ENCODE measurements at regions not wholly inside any gene's neighbourhood (a gene's known extent, or its start where the extent isn't known, plus 50 kb on each side); places are given as distances from the start of the nearest gene placed in this dataset.

GRCh38 chr1:14083277-14083676, 383.3 kb downstream of the PRDM2 start:
- H3K9me3 ChIP-seq (replicated peaks in 1 of 3) = no peaks in the 10 kb centered on the region
- H3K27ac ChIP-seq = no peak overlapping the region
- no peaks in the 10 kb centered on the region for H3K4me1 ChIP-seq (replicated peaks in 1 of 2)
- no peak overlapping the region for H3K4me3 ChIP-seq
- DNase-seq = no peak
- no peaks in the 10 kb centered on the region for H3K36me3 ChIP-seq (replicated peaks in 1 of 2)
- intact Hi-C loops (cut with DNase I) = no loop called here
- H3K27me3 ChIP-seq = no peaks in the 10 kb centered on the region
- no peak for TF ChIP-seq CTCF (IDR thresholded peaks at IDR 0.05)
- TF ChIP-seq POLR2A (IDR thresholded peaks at IDR 0.05) = no peak

GRCh38 chr1:14083706-14084105, 383.7 kb downstream of the PRDM2 start:
- intact Hi-C loops (cut with DNase I) = no loop called here
- no peak overlapping the region for H3K27ac ChIP-seq
- H3K9me3 ChIP-seq (replicated peaks in 1 of 3) = no peaks in the 10 kb centered on the region
- no peaks in the 10 kb centered on the region for H3K36me3 ChIP-seq (replicated peaks in 1 of 2)
- H3K4me1 ChIP-seq (replicated peaks in 1 of 2) = no peaks in the 10 kb centered on the region
- TF ChIP-seq CTCF (IDR thresholded peaks at IDR 0.05) (no peak), POLR2A (IDR thresholded peaks at IDR 0.05) (no peak)
- H3K27me3 ChIP-seq = no peaks in the 10 kb centered on the region
- 35 to 57% (median 50%) methylated on average over 1 of the region's 1 CpG for WGBS, 4 donors
- no peak for DNase-seq
- H3K4me3 ChIP-seq = no peak overlapping the region

- 64 to 74% (median 72%) methylated on average over 1 of the region's 1 CpG for WGBS, 4 donors
- no peak for DNase-seq
- Histone ChIP-seq H3K9me3 (replicated peaks in 1 of 3) (no peaks in the 10 kb centered on the region), H3K4me1 (replicated peaks in 1 of 2) (no peaks in the 10 kb centered on the region), H3K27ac (no peak overlapping the region), H3K27me3 (no peaks in the 10 kb centered on the region), H3K4me3 (no peak overlapping the region), H3K36me3 (replicated peaks in 1 of 2) (no peaks in the 10 kb centered on the region)
- intact Hi-C loops (cut with DNase I) = no loop called here
- no peak for TF ChIP-seq POLR2A (IDR thresholded peaks at IDR 0.05)
- TF ChIP-seq CTCF (IDR thresholded peaks at IDR 0.05) = no peak
Observed at GRCh38 chr1:14090062-14090461, 390.1 kb downstream of the PRDM2 start.

- no peak overlapping the region for H3K27ac ChIP-seq
- H3K36me3 ChIP-seq (replicated peaks in 1 of 2) = no peaks in the 10 kb centered on the region
- H3K4me1 ChIP-seq (replicated peaks in 1 of 2) = no peaks in the 10 kb centered on the region
- DNase-seq = no peak
- H3K27me3 ChIP-seq = no peaks in the 10 kb centered on the region
- intact Hi-C loops (cut with DNase I) = no loop called here
- no peaks in the 10 kb centered on the region for H3K9me3 ChIP-seq (replicated peaks in 1 of 3)
- TF ChIP-seq POLR2A (IDR thresholded peaks at IDR 0.05) (no peak), CTCF (IDR thresholded peaks at IDR 0.05) (no peak)
- H3K4me3 ChIP-seq = no peak overlapping the region
- WGBS, 4 donors = 84 to 91% (median 90%) methylated on average over 5 to 6 of the region's 6 CpGs
Observed at GRCh38 chr1:14090531-14090930, 390.5 kb downstream of the PRDM2 start.
